Amniotic epithelial cell (primary cell): ENCODE measurements at regions not wholly inside any gene's neighbourhood (a gene's known extent, or its start where the extent isn't known, plus 50 kb on each side); places are given as distances from the start of the nearest gene placed in this dataset.

Source experiments
- DNase-seq: peaks from one replicate; pipeline ENCODE4 v3.0.0-alpha.2; 2010; ENCODE audit warnings: low read depth

- DNase-seq = peak; percentile 96
Measured at GRCh38 chr15:67892559-67893377, 52.9 kb upstream of the RNU6-1 start.

GRCh38 chr15:67895237-67895636, 55.4 kb upstream of the RNU6-1 start:
- DNase-seq = no peak

GRCh38 chr15:67897646-67898339, 57.9 kb upstream of the RNU6-1 start:
- peak; percentile 34 for DNase-seq

- DNase-seq = no peak
Measured at GRCh38 chr15:67899596-67900283, 59.9 kb upstream of the RNU6-1 start.

- peak; percentile 33 for DNase-seq
Measured at GRCh38 chr15:67900621-67901147, 60.8 kb upstream of the RNU6-1 start.

GRCh38 chr15:67901922-67902321, 62.1 kb upstream of the RNU6-1 start:
- DNase-seq = no peak

GRCh38 chr15:67902579-67903009, 62.7 kb upstream of the RNU6-1 start:
- no peak for DNase-seq

- DNase-seq = no peak
Measured at GRCh38 chr15:67903708-67904107, 63.9 kb upstream of the RNU6-1 start.

- DNase-seq = no peak
Measured at GRCh38 chr15:67905628-67906027, 65.8 kb upstream of the RNU6-1 start.

GRCh38 chr15:67906382-67906781, 66.5 kb upstream of the RNU6-1 start:
- peak; percentile 42 for DNase-seq

- DNase-seq = no peak
Measured at GRCh38 chr15:67907184-67907723, 67.4 kb upstream of the RNU6-1 start.

GRCh38 chr15:67908756-67909155, 68.9 kb upstream of the RNU6-1 start:
- no peak for DNase-seq

GRCh38 chr15:67911727-67912126, 71.9 kb upstream of the RNU6-1 start:
- DNase-seq = no peak

- DNase-seq = no peak
Measured at GRCh38 chr15:67914028-67914427, 74.2 kb upstream of the RNU6-1 start.

GRCh38 chr15:67914537-67915460, 75.0 kb upstream of the RNU6-1 start:
- peak; percentile 61 for DNase-seq

- DNase-seq = peak; percentile 27
Measured at GRCh38 chr15:67915461-67916374, 75.9 kb upstream of the RNU6-1 start.

GRCh38 chr15:67916565-67916964, 76.7 kb upstream of the RNU6-1 start:
- DNase-seq = no peak

GRCh38 chr15:67917037-67917436, 77.2 kb upstream of the RNU6-1 start:
- DNase-seq = no peak

- no peak for DNase-seq
Measured at GRCh38 chr15:67917636-67918035, 77.8 kb upstream of the RNU6-1 start.
